Kidney epithelial cell (primary cell): ENCODE measurements at regions not wholly inside any gene's neighbourhood (a gene's known extent, or its start where the extent isn't known, plus 50 kb on each side); places are given as distances from the start of the nearest gene placed in this dataset.

ENCODE experiments used
- DNase-seq: peaks from one replicate; pipeline ENCODE4 v3.0.0-alpha.2; 2010; ENCODE audit warnings: low read depth
- H3K27me3 ChIP-seq: 2 replicates; pipeline ENCODE4 v1.6.0; 2011; ENCODE audit warnings: low read length; ENCODE audit not compliant: control insufficient read depth, insufficient read depth
- H3K36me3 ChIP-seq: 2 replicates; pipeline ENCODE4 v1.5.1; 2011; ENCODE audit warnings: low read length; ENCODE audit not compliant: control insufficient read depth, insufficient read depth
- H3K4me3 ChIP-seq: 2 replicates; pipeline ENCODE4 v1.5.1; 2011; ENCODE audit warnings: low read depth, mild to moderate bottlenecking, control low read depth, low read length
- TF ChIP-seq, protein P1 (sequence below): IDR thresholded peaks from 2 replicates; pipeline ENCODE4 v1.5.1; 2011; ENCODE audit warnings: mild to moderate bottlenecking, moderate library complexity, low read length, control low read depth, inconsistent platforms; ENCODE audit not compliant: insufficient read depth, poor library complexity, severe bottlenecking

DNA sequence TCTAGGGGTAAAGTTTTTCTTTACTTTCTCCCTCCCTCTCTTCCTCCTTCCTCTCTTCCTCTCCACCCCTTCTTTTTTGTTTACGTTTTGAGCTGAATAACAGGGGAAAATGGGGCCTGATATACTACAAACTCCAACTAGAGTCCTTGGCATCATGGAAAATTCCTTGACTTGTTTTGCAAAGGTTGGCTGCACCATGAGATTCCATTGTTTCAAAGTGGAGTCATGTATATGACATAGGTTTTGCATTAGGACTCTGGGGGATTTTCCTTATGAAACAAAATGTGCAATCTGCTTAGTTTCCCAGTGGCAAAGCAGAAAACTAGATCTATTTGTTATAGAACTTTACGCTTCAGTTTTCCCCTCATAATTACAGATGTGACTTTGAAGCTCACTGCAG, 233.5 kb upstream of the PGRMC2 start:
- Histone ChIP-seq H3K4me3 (no peak overlapping the region), H3K36me3 (no peaks in the 10 kb centered on the region), H3K27me3 (no peaks in the 10 kb centered on the region)
- TF ChIP-seq, protein P1, sequence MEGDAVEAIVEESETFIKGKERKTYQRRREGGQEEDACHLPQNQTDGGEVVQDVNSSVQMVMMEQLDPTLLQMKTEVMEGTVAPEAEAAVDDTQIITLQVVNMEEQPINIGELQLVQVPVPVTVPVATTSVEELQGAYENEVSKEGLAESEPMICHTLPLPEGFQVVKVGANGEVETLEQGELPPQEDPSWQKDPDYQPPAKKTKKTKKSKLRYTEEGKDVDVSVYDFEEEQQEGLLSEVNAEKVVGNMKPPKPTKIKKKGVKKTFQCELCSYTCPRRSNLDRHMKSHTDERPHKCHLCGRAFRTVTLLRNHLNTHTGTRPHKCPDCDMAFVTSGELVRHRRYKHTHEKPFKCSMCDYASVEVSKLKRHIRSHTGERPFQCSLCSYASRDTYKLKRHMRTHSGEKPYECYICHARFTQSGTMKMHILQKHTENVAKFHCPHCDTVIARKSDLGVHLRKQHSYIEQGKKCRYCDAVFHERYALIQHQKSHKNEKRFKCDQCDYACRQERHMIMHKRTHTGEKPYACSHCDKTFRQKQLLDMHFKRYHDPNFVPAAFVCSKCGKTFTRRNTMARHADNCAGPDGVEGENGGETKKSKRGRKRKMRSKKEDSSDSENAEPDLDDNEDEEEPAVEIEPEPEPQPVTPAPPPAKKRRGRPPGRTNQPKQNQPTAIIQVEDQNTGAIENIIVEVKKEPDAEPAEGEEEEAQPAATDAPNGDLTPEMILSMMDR: no peak
- DNase-seq: no peak

DNA sequence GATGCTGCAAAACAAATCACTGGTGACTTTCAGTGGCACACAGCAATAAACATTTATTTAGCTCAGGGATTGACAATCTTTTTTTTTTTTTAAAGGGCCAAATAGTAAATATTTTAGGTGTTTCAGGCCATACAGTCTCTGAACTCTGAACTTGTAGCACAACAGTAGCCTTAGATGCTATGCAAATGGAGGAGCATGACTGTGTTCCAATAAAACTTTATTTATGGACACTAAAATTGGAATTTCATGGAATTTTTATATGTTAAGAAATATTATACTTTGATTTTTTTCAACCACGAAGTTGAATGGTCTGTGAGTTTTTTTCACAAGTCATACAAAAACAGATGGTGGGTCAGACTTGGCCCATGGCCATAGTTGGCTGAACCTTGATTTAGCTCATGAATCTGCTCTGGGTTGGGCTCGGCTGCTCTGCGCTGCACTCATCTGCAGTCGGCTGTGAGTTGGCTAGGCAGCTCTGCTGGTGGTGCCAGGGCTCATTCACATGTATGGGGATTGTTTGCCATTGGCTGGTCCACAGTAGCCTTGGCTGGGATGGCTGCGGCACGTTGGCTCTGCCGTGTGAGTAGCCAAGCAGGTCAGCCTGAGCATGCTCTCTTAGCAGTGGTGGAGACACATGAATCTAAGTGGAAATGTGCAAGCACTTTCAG, 231.7 kb upstream of the PGRMC2 start:
- no peaks in the 10 kb centered on the region for H3K27me3 ChIP-seq
- DNase-seq: no peak
- TF ChIP-seq, protein P1: no peak

DNA sequence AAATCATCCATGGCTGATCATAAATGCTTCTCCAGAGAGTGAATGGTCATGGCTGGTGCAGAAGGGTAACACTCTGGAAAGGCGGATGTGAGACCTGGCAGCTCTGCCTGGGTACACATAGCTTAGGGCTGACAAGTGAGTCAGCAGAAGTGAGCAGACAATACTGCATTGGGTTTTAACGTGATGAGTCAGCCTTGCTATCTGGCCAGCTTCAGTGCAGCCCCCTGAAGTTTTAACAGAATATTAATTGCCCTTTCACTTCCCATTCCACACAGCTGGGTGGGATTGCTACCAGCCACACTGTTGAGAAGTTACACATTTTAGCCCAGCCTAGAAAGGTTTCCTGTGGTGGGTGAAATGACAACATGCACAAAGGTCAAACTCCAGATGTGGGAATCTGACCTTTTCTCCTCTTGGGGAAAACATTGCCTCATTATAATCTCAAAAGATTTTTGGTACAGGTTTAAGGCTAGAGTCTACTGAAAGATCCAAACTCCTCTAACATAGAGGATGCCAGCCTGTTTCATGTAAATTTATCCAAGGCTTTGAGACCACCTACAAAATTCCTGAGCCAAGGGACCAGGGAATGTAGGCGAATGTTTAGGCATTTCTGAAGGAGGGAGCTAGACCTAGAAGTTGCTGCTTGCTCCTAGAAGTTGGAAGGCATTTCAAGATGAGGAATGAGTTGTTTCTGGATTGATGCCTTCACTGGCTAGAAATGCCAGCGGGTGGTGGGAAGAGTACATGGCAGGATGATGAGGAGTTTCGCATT, 230.3 kb upstream of the PGRMC2 start:
- no peaks in the 10 kb centered on the region for H3K27me3 ChIP-seq
- H3K36me3 ChIP-seq: no peaks in the 10 kb centered on the region
- TF ChIP-seq, protein P1: no peak
- peak; percentile 92 for DNase-seq
- no peak overlapping the region for H3K4me3 ChIP-seq

More for the DNA sequence above, 231.7 kb upstream of the PGRMC2 start:
- Histone ChIP-seq H3K4me3 (no peak overlapping the region), H3K36me3 (no peaks in the 10 kb centered on the region)

DNA sequence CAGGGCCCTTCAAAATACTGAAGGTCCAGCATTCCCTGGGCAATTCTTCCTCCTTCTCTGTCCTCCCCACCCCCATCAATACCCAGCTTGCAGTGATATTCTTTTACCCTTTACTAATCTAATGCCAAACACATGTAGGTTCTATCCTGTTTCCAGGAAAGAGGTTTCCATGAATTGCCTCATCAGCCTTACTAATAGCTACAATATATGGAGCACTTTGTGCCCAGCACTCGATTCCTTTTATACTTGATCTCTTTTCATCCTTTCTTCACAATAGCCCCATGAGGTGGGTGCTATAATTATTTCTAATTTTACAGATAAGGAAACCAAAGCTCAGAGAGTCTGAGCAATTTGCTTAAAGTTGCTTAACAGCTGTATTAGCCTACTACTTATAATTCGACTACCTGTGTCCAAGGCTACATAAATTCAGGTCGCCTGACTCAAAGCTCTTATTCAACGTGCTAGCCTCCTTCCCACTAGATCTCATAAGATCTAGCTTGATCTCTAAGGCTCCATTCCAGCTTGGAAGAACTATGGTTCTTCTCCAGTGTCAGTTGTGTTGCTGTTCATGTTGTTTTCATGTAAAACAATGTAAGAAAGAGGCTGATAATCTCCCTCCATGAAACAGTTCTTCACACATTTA, 229.6 kb upstream of the PGRMC2 start:
- Histone ChIP-seq H3K36me3 (no peaks in the 10 kb centered on the region), H3K4me3 (no peak overlapping the region), H3K27me3 (no peaks in the 10 kb centered on the region)
- no peak for DNase-seq
- TF ChIP-seq, protein P1: no peak

DNA sequence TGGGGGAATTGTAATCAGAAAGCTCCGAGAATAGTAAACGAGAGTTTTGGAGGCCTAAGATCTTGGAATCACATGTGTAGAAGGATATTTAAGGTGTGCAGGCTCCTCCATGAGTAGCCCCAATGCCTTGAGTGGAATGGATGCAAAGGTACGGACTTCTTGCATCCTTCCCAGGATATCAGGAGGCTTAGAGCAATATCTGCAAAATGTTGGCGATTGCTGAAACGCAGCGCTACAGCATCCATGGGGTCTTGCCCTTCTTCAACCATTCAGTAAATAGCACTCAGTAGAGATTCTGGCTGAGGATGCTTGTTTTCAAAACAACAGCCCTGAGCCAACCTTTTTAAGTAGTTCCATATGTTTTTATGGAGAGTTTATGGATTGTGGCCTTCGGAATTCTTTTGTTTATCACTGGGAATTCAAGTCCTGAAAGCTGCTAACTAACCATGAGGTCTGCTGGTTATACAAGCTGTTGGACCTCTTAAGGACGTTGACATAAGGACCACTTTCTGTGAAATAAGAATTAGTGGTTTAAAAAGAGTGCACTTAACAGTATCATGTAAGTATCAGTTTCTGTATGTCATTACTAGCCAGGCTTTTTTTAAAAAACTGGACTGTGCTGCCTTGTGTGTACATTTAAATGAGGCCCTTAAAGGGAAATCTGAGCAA, 228.8 kb upstream of the PGRMC2 start:
- TF ChIP-seq, protein P1: no peak
- DNase-seq: no peak
- Histone ChIP-seq H3K4me3 (no peak overlapping the region), H3K36me3 (no peaks in the 10 kb centered on the region), H3K27me3 (no peaks in the 10 kb centered on the region)
